B cell (primary cell): ENCODE measurements at regions not wholly inside any gene's neighbourhood (a gene's known extent, or its start where the extent isn't known, plus 50 kb on each side); places are given as distances from the start of the nearest gene placed in this dataset.

Source experiments
- CTCF ChIP-seq: fragments of 200-600 bp; IDR thresholded peaks from one replicate; pipeline ENCODE4 v1.8.0; 2022; ENCODE audit warnings: antibody characterized with exemption, mild to moderate bottlenecking
- EZH2 ChIP-seq: IDR thresholded peaks from 2 replicates; pipeline ENCODE4 v1.6.1; 2012; ENCODE audit warnings: borderline replicate concordance, low read depth, mild to moderate bottlenecking, moderate library complexity, low read length; ENCODE audit not compliant: insufficient read depth, poor library complexity, severe bottlenecking

- TF ChIP-seq CTCF = no peak
- no peak for TF ChIP-seq EZH2
These were observed 262.0 kb downstream of the MAFB start for GRCh38 chr20:40427026-40427425.
